ENCODE measurements at regions not wholly inside any gene's neighbourhood (a gene's known extent, or its start where the extent isn't known, plus 50 kb on each side); places are given as distances from the start of the nearest gene placed in this dataset.

GRCh38 chr13:22077764-22078163, 406.9 kb downstream of the FGF9 start:
- FAIRE-seq (no peak), DNase-seq (ENCODE audit: insufficient read length, low spot score) (no peak)
- no peak for TF ChIP-seq POLR2A (IDR thresholded peaks at IDR 0.05; ENCODE audit: low read depth, low read length)

GRCh38 chr13:22079961-22080360, 409.1 kb downstream of the FGF9 start:
- DNase-seq (ENCODE audit: insufficient read length, low spot score) (no peak), FAIRE-seq (no peak)
- no peak for TF ChIP-seq POLR2A (IDR thresholded peaks at IDR 0.05; ENCODE audit: low read depth, low read length)

GRCh38 chr13:22080832-22081231, 410.0 kb downstream of the FGF9 start:
- FAIRE-seq (no peak), DNase-seq (ENCODE audit: insufficient read length, low spot score) (no peak)
- no peak for TF ChIP-seq POLR2A (IDR thresholded peaks at IDR 0.05; ENCODE audit: low read depth, low read length)

GRCh38 chr13:22081430-22081829, 410.6 kb downstream of the FGF9 start:
- FAIRE-seq: no peak
- DNase-seq (ENCODE audit: insufficient read length, low spot score): no peak
- no peak for TF ChIP-seq POLR2A (IDR thresholded peaks at IDR 0.05; ENCODE audit: low read depth, low read length)

GRCh38 chr13:22082030-22082429, 411.2 kb downstream of the FGF9 start:
- FAIRE-seq: no peak
- no peak for TF ChIP-seq POLR2A (IDR thresholded peaks at IDR 0.05; ENCODE audit: low read depth, low read length)
- DNase-seq (ENCODE audit: insufficient read length, low spot score): no peak

- DNase-seq (ENCODE audit: insufficient read length, low spot score): no peak
- no peak for TF ChIP-seq POLR2A (IDR thresholded peaks at IDR 0.05; ENCODE audit: low read depth, low read length)
- FAIRE-seq: no peak
Measured at GRCh38 chr13:22082437-22083100, 411.7 kb downstream of the FGF9 start.

GRCh38 chr13:22085001-22085400, 414.1 kb downstream of the FGF9 start:
- no peak for TF ChIP-seq POLR2A (IDR thresholded peaks at IDR 0.05; ENCODE audit: low read depth, low read length)
- FAIRE-seq (no peak), DNase-seq (ENCODE audit: insufficient read length, low spot score) (no peak)

- DNase-seq (ENCODE audit: insufficient read length, low spot score): no peak
- no peak for TF ChIP-seq POLR2A (IDR thresholded peaks at IDR 0.05; ENCODE audit: low read depth, low read length)
Measured at GRCh38 chr13:22086597-22087330, 415.9 kb downstream of the FGF9 start.

GRCh38 chr13:22090106-22090505, 419.2 kb downstream of the FGF9 start:
- no peak for FAIRE-seq
- no peak for TF ChIP-seq POLR2A (IDR thresholded peaks at IDR 0.05; ENCODE audit: low read depth, low read length)
- no peak for DNase-seq (ENCODE audit: insufficient read length, low spot score)

More at GRCh38 chr13:22086597-22087330, 415.9 kb downstream of the FGF9 start:
- FAIRE-seq: no peak

- TF ChIP-seq POLR2A (IDR thresholded peaks at IDR 0.05; ENCODE audit: low read depth, low read length): no peak
Measured at GRCh38 chr13:22091222-22091970, 420.5 kb downstream of the FGF9 start.

GRCh38 chr13:22091971-22092300, 421.1 kb downstream of the FGF9 start:
- TF ChIP-seq POLR2A (IDR thresholded peaks at IDR 0.05; ENCODE audit: low read depth, low read length): no peak
- FAIRE-seq (no peak), DNase-seq (ENCODE audit: insufficient read length, low spot score) (no peak)

More at GRCh38 chr13:22091222-22091970, 420.5 kb downstream of the FGF9 start:
- FAIRE-seq (no peak), DNase-seq (ENCODE audit: insufficient read length, low spot score) (no peak)

- FAIRE-seq (no peak), DNase-seq (ENCODE audit: insufficient read length, low spot score) (no peak)
- TF ChIP-seq POLR2A (IDR thresholded peaks at IDR 0.05; ENCODE audit: low read depth, low read length): no peak
Measured at GRCh38 chr13:22092791-22093560, 422.1 kb downstream of the FGF9 start.

GRCh38 chr13:22095794-22096193, 424.9 kb downstream of the FGF9 start:
- FAIRE-seq: no peak
- no peak for DNase-seq (ENCODE audit: insufficient read length, low spot score)
- no peak for TF ChIP-seq POLR2A (IDR thresholded peaks at IDR 0.05; ENCODE audit: low read depth, low read length)

- no peak for FAIRE-seq
Measured at GRCh38 chr13:22099585-22099984, 428.7 kb downstream of the FGF9 start.

More at GRCh38 chr13:22099585-22099984, 428.7 kb downstream of the FGF9 start:
- DNase-seq (ENCODE audit: insufficient read length, low spot score): no peak
- TF ChIP-seq POLR2A (IDR thresholded peaks at IDR 0.05; ENCODE audit: low read depth, low read length): no peak
